GM21825 (cell line): ENCODE measurements at regions not wholly inside any gene's neighbourhood (a gene's known extent, or its start where the extent isn't known, plus 50 kb on each side); places are given as distances from the start of the nearest gene placed in this dataset.
"Not testable (repeated sequence)": the region's sequence is repeated elsewhere in the genome, so short reads cannot be mapped to it uniquely, and the experiment has no call there.

Experiments
- ATAC-seq: cut with Tn5 transposase; IDR thresholded peaks from one replicate; pipeline ENCODE4 v1.9.1; 2021; ENCODE audit warnings: mild to moderate bottlenecking, moderate library complexity; ENCODE audit not compliant: unreplicated experiment

- ATAC-seq, result no peak
These were observed 114.0 kb downstream of the DACT1 start for GRCh38 chr14:58751788-58752187.

GRCh38 chr14:58752289-58752688 lies 114.5 kb downstream of the DACT1 start:
- no peak for ATAC-seq

- no peak for ATAC-seq
These were observed 115.0 kb downstream of the DACT1 start for GRCh38 chr14:58752771-58753201.

GRCh38 chr14:58755031-58755925 lies 117.5 kb downstream of the DACT1 start:
- ATAC-seq, result no peak

GRCh38 chr14:58760121-58760520 lies 122.4 kb downstream of the DACT1 start:
- ATAC-seq, result no peak

- no peak for ATAC-seq
These were observed 124.9 kb downstream of the DACT1 start for GRCh38 chr14:58762629-58763028.

- no peak for ATAC-seq
These were observed 125.4 kb downstream of the DACT1 start for GRCh38 chr14:58763210-58763609.

GRCh38 chr14:58765418-58765831 lies 127.7 kb downstream of the DACT1 start:
- no peak for ATAC-seq

- no peak for ATAC-seq
These were observed 128.1 kb downstream of the DACT1 start for GRCh38 chr14:58765843-58766242.

GRCh38 chr14:58769011-58769643 lies 131.4 kb downstream of the DACT1 start:
- ATAC-seq, result no peak

GRCh38 chr14:58769771-58770170 lies 132.0 kb downstream of the DACT1 start:
- no peak for ATAC-seq

GRCh38 chr14:58770491-58770982 lies 132.8 kb downstream of the DACT1 start:
- ATAC-seq, result no peak

GRCh38 chr14:58771016-58771415 lies 133.3 kb downstream of the DACT1 start:
- no peak for ATAC-seq

GRCh38 chr14:58772116-58772515 lies 134.4 kb downstream of the DACT1 start:
- no peak for ATAC-seq

GRCh38 chr14:58772794-58773620 lies 135.2 kb downstream of the DACT1 start:
- no peak for ATAC-seq

- no peak for ATAC-seq
These were observed 136.8 kb downstream of the DACT1 start for GRCh38 chr14:58774531-58774930.

GRCh38 chr14:58775130-58775529 lies 137.4 kb downstream of the DACT1 start:
- not testable (repeated sequence) for ATAC-seq

GRCh38 chr14:58776516-58776915 lies 138.8 kb downstream of the DACT1 start:
- no peak for ATAC-seq

GRCh38 chr14:58777541-58777979 lies 139.8 kb downstream of the DACT1 start:
- no peak for ATAC-seq

GRCh38 chr14:58778202-58778601 lies 140.4 kb downstream of the DACT1 start:
- no peak for ATAC-seq

- ATAC-seq, result no peak
These were observed 141.6 kb downstream of the DACT1 start for GRCh38 chr14:58779376-58779775.
